ENCODE measurements at regions not wholly inside any gene's neighbourhood (a gene's known extent, or its start where the extent isn't known, plus 50 kb on each side); places are given as distances from the start of the nearest gene placed in this dataset.

DNA sequence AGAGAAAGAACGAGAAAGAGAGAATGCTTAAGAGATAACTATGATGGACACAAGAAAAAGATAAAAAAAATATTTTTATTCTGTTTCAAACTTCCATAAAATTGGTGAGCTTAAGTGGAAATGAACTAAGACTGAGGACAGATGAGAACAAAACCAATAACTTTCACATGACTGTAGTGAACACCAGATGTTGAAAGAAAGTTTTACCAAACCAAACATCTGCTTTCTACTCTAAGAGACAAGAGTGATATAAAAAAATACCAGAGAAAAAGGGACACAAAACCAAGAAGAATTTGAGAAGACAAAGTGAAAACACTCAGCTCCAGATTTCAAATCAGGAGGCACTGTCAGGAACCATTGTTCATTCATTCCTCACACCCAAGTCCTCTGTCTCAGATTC is 147.9 kb downstream of the IMPG2 start:
- no peak for DNase-seq
- Histone ChIP-seq H3K36me3 (no peaks in the 10 kb centered on the region), H3K27me3 (no peaks in the 10 kb centered on the region), H3K9me3 (no peaks in the 10 kb centered on the region), H3K4me3 (no peak overlapping the region)

DNA sequence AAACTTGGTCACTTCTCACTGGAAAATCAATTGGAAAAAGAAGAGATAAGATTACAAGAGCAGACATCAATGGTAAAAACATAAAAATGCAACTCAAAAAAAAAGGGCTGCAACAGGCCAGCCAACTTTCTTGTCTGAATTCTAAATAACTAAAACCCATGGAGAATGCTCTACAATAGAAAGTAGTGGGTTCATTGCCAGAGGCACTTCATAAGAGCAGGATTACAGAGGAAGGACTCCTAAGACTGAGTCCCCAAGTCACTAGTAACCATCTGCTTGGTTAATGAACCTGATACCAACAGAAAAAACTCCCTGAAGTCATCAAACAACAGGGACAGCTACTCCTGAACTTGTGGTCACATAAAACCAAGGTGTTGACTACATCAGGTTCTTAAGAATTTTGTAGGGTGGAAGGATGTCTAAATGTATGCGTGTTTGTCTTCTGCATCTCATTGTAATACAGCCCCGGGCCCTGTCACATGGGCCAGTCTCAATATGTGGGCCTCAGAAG is 148.6 kb downstream of the IMPG2 start:
- Histone ChIP-seq H3K4me3 (no peak overlapping the region), H3K9me3 (no peaks in the 10 kb centered on the region), H3K36me3 (no peaks in the 10 kb centered on the region), H3K27me3 (no peaks in the 10 kb centered on the region)
- no peak for DNase-seq

- H3K4me3 ChIP-seq, result no peak overlapping the region
- H3K27me3 ChIP-seq, result no peaks in the 10 kb centered on the region
- no peaks in the 10 kb centered on the region for H3K36me3 ChIP-seq
- H3K9me3 ChIP-seq, result no peaks in the 10 kb centered on the region
- DNase-seq, result no peak
These were observed 149.4 kb downstream of the IMPG2 start for GRCh38 chr3:101170806-101171558.

DNA sequence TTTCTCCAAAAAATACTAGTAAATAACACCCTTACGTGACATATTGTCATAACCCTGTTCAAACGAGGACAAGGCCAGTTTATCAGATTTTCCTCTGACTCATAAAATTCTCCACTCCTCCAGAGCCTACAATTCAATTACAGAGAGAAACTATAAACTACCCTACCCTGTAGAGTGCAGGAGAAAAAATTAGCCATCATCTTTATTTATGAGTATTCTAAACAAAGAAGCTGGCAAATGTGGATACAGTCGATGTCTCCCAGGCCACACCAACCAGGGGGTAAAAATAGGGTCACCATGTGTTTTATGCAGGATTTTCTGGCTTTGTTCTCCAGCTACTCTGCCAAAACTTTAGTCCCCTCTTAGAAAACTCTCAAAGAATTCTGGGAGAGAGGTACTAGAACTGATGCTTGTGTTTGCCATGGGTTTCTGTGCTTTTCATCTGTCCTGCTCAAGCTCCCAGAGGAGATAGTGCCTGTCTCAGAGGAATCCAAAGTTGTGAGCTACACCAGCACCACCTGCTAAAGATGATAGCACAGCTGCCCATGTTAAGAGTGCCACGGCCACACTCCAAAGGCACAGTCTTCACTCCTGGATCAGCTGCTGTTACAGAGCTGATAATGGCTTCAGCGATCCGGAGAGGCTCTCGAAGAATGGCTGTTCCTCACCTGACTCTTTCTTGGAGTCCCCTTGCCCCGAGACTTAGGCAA is 150.2 kb downstream of the IMPG2 start:
- no peaks in the 10 kb centered on the region for H3K27me3 ChIP-seq
- H3K36me3 ChIP-seq, result no peaks in the 10 kb centered on the region
- DNase-seq, result no peak
- H3K9me3 ChIP-seq, result no peaks in the 10 kb centered on the region
- no peak overlapping the region for H3K4me3 ChIP-seq

DNA sequence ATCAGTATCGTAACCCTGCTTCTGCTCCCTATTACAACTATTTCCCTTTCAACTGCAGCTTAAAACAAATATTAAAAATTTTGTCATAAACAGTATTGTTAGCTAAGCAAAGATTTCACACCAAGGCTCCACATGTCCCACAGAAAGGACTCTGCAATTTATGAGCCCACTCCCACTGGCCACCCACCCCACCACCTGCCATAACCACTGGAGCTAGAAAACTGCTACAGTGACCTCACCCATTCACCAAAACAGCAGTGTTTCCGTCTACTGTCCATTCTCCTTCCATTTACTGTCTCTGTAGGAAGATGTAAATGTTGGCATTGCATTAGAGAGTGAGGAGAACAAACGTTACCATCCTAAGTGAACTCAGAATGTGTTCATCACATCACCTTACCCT is 150.9 kb downstream of the IMPG2 start:
- no peaks in the 10 kb centered on the region for H3K27me3 ChIP-seq
- H3K4me3 ChIP-seq, result no peak overlapping the region
- no peaks in the 10 kb centered on the region for H3K36me3 ChIP-seq
- no peak for DNase-seq
- no peaks in the 10 kb centered on the region for H3K9me3 ChIP-seq

DNA sequence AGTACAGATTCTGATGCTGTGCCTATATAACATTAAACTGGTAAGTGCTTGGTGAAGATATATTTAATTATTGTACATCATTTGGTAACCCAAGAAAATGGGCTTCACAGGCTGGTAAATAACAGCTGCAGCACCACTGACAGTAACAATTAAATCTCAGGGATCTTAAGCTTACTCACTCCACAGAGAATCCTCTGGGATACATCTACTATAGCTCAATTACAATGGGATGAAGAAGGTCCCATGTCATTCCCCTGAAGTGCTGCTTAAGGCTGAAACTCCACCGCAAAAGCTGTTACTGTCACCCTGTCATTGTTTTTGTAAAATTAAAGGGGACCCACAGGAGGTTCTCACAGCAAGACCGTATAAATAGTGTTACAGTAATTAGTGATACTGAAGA is 153.0 kb downstream of the IMPG2 start:
- H3K4me3 ChIP-seq, result no peak overlapping the region
- DNase-seq, result no peak
- H3K36me3 ChIP-seq, result no peaks in the 10 kb centered on the region
- H3K9me3 ChIP-seq, result no peaks in the 10 kb centered on the region
- H3K27me3 ChIP-seq, result no peaks in the 10 kb centered on the region

DNA sequence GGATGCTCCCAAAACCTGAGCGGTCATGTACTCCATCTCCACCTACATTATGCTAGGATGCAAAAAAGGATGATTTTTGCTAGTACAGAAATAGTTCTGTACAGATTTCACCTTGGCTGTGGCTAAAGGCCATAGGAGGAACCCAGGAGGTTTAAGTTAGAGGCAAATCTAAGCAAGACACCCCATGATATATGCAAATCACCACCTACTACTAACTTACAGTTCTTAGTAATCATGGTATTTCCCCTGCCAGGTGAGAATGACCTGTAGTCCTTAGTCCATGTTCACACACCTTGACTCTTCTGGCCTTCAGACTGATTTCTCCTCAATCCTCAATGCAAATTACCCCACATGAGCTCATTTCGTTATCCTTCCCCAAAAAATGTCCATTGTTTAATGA is 154.2 kb downstream of the IMPG2 start:
- no peaks in the 10 kb centered on the region for H3K9me3 ChIP-seq
- no peaks in the 10 kb centered on the region for H3K36me3 ChIP-seq
- no peak for DNase-seq
- no peaks in the 10 kb centered on the region for H3K27me3 ChIP-seq
- no peak overlapping the region for H3K4me3 ChIP-seq

DNA sequence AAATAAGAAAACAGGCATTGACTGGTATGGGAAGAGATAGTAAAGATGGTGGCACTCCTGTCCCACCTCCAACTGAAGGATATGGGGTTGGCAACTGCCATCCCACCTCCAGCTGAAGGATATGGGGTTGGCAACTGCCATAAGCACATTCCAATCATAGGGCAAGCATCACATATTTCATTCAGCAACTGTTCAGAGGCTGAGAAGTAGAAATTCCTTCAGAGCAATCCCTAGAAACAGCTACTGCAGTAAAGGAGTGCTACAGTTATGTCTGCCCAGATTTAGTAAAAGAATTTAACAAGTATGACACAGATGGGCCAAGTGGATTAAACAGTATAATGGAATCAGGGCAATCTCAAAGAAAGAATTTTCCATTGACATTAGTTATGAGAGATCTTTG is 156.8 kb downstream of the IMPG2 start:
- H3K9me3 ChIP-seq, result no peaks in the 10 kb centered on the region
- no peak overlapping the region for H3K4me3 ChIP-seq
- no peaks in the 10 kb centered on the region for H3K36me3 ChIP-seq
- DNase-seq, result no peak
- no peaks in the 10 kb centered on the region for H3K27me3 ChIP-seq

DNA sequence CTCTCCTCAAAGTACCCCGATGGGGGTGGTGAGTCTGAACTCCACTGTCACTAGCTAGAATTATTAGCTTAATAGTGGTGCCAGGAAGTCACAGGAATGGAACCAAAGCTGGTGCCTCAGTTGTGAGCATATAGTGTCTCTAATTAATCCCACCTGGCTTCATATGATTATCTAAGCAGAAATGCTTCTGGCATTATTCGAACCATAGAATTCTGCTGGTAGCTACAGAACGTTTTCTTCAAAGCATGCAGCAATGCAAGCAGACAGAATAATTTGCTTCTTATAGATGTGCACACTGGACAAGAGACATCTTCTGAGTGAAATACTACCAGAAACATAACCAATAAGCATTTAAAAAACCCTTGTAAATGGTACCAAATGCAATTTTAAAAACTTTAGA is 160.9 kb downstream of the IMPG2 start:
- no peaks in the 10 kb centered on the region for H3K36me3 ChIP-seq
- H3K4me3 ChIP-seq, result no peak overlapping the region
- H3K9me3 ChIP-seq, result no peaks in the 10 kb centered on the region
- no peak for DNase-seq
- H3K27me3 ChIP-seq, result no peaks in the 10 kb centered on the region

- Histone ChIP-seq H3K36me3 (no peaks in the 10 kb centered on the region), H3K4me3 (no peak overlapping the region), H3K27me3 (no peaks in the 10 kb centered on the region), H3K9me3 (no peaks in the 10 kb centered on the region)
- DNase-seq, result no peak
These were observed 162.0 kb downstream of the IMPG2 start for GRCh38 chr3:101158374-101158773.

DNA sequence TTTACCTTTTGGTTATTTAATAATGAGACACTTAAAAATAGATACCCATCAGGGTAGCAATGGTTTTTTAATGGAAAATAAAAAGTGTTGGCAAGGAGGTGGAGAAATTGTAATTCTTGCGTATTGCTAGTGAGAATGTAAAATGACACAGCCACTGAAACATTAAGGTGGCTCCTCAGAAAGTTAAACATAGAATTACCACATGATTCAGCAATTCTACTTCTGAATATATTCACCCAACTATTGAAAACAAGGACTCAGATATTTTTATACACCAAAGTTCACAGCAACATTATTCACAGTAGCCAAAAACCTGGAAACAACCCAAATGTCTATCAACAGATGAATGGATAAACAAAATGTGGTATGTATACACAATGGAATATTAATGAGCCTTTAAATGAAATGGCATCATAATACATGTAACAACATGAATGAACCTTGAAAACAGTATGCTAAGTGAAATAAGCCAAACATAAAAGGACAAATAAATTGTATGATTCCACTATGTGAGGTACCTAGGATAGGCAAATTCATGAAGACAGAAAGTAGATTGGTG is 163.5 kb downstream of the IMPG2 start:
- no peak for DNase-seq
- no peak overlapping the region for H3K4me3 ChIP-seq
- no peaks in the 10 kb centered on the region for H3K36me3 ChIP-seq
- no peaks in the 10 kb centered on the region for H3K9me3 ChIP-seq
- no peaks in the 10 kb centered on the region for H3K27me3 ChIP-seq

DNA sequence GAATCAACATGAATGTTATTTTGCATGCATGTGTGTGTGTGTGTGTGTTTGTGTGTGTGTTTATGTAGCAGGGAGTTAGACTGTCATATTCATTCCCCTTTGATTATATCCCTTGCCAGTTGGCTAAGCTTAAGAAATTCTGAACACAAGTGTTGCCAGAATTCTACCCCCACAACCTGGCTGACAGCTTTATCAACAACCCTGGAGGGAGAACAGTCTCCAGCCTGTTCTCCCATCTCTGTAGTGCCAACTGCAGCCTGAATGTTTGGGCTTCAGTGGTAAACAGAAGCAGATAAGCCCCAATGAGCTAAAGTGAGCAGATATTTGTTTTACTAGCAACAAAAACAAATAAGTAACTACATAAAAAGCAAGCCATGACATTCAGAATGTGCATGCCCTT is 162.6 kb upstream of the ABI3BP start:
- H3K9me3 ChIP-seq, result no peaks in the 10 kb centered on the region
- DNase-seq, result peak; percentile 55
- H3K4me3 ChIP-seq, result no peak overlapping the region
- H3K36me3 ChIP-seq, result no peaks in the 10 kb centered on the region
- H3K27me3 ChIP-seq, result no peaks in the 10 kb centered on the region

DNA sequence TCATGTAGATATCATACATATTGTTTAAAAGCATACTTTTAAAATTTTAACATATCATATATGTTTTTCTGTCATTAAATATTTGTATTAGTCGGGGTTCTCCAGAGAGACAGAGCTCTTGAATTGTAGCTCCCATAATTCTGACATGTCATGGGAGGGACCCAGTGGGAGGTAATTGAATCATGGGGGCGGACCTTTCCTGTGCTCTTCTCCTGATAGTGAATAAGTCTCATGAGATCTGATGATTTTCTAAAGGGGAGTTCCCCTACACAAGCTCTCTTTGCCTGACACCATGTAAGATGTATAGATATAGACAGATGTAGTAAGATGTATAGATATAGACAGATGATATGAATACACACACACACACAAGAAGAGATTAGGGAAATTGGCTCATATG is 161.2 kb upstream of the ABI3BP start:
- Histone ChIP-seq H3K27me3 (no peaks in the 10 kb centered on the region), H3K9me3 (no peaks in the 10 kb centered on the region), H3K36me3 (no peaks in the 10 kb centered on the region), H3K4me3 (no peak overlapping the region)
- DNase-seq, result no peak

DNA sequence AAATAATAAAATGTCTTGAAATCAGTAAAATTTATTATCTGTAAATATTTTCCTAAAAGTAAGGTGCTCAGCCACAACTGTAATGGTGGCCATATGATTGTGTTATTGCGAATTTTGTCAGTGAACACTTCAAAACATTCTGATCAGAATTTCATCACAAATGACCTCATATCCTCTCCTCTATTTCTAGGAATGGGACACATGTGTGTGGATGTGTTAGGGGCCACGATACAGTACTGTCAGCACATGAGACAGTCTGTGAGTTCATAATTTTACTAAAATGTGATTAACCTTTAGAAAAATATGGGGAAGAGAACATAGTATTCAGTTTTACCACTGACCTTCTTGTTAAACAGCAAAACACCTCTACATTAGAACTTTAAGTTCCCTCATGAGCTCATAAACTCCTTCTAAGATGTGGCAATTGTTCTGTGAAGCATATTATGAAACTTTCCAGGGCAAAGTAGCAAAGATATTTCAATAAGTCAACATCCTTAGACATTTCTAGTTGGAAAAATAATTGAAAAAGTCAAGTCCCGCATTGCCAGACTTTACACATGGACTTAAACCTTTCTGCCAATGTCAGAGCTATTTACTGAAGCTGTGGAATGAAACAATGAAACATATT is 158.2 kb upstream of the ABI3BP start:
- H3K36me3 ChIP-seq, result no peaks in the 10 kb centered on the region
- no peaks in the 10 kb centered on the region for H3K9me3 ChIP-seq
- no peaks in the 10 kb centered on the region for H3K27me3 ChIP-seq
- DNase-seq, result no peak
- H3K4me3 ChIP-seq, result no peak overlapping the region

- H3K9me3 ChIP-seq, result no peaks in the 10 kb centered on the region
- DNase-seq, result no peak
- no peak overlapping the region for H3K4me3 ChIP-seq
- H3K27me3 ChIP-seq, result no peaks in the 10 kb centered on the region
- no peaks in the 10 kb centered on the region for H3K36me3 ChIP-seq
These were observed 157.3 kb upstream of the ABI3BP start for GRCh38 chr3:101150504-101150903.

GRCh38 chr3:101149707-101150106 is 156.5 kb upstream of the ABI3BP start:
- no peaks in the 10 kb centered on the region for H3K36me3 ChIP-seq
- no peak for DNase-seq
- H3K4me3 ChIP-seq, result no peak overlapping the region
- no peaks in the 10 kb centered on the region for H3K27me3 ChIP-seq
- no peaks in the 10 kb centered on the region for H3K9me3 ChIP-seq

DNA sequence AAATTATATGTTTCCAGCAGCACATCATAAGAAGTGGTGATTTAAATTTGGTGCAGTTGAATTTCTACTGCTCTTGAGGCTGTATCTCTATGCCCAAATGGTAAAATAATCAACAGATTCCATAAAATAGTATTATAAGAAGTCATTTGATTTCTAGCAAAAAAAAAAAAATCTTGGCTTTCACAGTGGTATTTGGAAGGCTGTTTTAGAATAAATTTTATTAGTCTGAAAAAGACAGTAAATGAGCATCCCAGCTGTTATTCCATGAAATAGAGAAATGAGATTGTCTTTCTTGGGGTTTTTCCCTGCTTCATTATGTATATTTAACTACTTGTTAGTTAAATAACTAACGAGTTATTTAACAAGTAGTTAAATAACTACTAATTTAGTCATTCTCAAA is 156.0 kb upstream of the ABI3BP start:
- H3K27me3 ChIP-seq, result no peaks in the 10 kb centered on the region
- no peak for DNase-seq

More for the DNA sequence above, 156.0 kb upstream of the ABI3BP start:
- no peaks in the 10 kb centered on the region for H3K36me3 ChIP-seq
- no peak overlapping the region for H3K4me3 ChIP-seq
- no peaks in the 10 kb centered on the region for H3K9me3 ChIP-seq
